ENCODE measurements at regions not wholly inside any gene's neighbourhood (a gene's known extent, or its start where the extent isn't known, plus 50 kb on each side); places are given as distances from the start of the nearest gene placed in this dataset.

DNA sequence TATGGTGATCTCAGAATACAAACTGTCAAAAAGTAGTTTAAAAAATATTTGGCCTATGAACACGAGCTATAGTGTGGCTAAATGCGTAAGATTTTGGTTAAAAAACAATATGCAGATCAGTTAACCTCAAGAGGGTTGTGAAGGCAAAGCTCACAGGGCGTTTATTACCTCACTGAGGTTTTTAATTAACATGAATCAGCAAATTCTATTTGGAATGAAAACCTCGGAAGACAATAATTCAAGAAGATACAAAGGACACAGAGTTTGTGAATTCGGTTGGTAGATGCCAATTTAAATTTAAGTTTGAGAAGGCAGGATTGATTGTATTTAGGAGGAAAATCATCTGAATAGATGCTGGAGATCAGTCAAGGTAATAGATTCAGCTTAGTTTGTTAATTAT is 1434.6 kb downstream of the C4orf33 start:
- intact Hi-C loops (cut with DNase I) = no loop called here
- DNase-seq = no peak

DNA sequence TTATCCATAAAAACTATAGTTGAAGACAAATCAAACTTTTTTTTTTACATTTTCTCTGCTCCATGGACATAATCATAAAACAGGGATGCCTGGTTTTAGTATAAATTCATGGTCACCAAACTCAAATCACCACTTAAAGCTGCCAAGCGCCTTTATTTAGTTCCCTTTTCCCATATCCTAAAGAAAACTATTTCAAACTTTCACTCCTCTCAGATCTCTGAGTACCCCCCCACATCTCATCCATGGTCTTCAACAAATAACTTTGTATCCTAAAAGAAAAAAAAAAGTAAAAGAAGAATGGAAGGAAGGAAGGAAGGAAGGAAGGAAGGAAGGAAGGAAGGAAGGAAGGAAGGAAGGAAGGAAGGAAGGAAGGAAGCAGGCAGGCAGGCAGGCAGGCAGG is 1438.7 kb downstream of the C4orf33 start:
- intact Hi-C loops (cut with DNase I) = no loop called here
- DNase-seq = no peak

DNA sequence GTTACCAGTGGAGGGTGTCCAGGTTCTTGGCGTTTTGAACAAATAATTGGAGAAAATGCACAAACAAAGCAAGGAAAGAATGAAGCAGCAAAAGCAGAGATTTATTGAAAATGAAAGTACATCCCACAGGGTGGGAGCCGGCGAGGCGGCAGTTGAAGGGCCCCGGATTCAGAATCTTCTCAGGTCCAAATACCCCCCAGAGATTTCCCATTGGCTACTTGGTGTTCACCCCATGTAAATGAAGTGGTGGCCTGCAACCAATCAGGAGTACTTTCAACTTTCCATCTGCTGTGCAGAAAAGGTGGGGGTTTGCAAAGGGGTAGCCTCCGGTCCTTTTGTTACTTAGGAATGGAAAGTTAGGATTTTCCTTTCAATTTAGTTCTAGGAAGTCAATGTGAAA is 1447.0 kb downstream of the C4orf33 start:
- peak in 1 of 10 donors; percentile 55 for DNase-seq
- intact Hi-C loops (cut with DNase I) = no loop called here

DNA sequence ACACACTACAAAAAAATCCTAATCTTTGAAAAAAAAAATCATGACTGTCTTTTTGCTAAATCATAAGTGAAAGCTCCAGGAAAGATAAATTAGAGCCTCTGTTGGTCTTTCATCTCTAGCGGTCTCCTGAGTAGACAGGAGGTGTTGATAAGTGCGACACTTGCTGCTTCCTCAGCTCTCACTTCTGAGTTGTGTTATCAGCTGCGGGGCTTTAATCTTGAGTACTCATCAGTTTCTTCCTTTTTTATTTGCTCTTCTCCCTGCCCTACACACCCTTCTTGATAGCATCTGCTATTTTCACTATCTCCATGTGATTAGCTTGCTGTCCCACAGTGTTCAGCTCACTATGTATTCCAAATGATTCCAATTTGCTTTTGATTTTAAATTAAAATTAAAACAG is 1449.2 kb downstream of the C4orf33 start:
- intact Hi-C loops (cut with DNase I) = no loop called here
- no peak for DNase-seq

DNA sequence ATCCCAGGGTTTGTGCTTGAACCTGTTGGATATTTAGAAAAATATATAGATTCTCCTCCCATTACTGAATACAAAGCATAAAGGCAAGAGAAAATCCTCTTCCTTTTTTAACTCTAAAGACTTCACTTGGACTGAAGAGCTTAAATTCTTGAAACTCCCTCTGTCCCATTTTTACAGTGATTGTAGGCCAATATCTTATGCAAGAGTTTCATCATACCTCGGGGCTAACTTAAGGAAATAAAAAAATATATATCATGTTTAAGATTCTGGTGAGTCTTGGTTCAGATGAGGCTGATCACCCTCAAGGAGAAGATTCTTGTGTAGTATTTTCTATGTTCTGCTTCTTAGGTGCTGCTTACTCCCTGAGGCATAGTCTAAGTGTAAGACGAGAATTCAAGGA is 1449.6 kb downstream of the C4orf33 start:
- DNase-seq = no peak
- intact Hi-C loops (cut with DNase I) = no loop called here

DNA sequence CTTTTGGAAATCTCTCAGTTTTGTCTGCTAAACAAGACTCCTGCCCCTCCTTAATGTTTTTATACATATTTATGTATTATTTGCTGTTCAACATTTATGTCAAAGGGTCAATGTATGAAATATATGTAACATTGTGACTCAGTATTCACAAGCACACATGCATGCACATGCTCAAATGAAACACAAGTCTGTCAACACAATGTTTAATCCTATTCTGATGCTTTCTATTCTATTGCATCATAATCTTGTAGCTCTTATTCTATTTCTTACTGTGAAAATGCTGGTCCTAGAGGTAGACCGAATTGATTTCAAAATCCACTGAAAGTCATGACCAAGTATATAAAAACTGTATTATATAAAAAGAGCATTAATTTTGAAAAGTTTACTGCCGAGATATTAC is 1463.3 kb downstream of the C4orf33 start:
- intact Hi-C loops (cut with DNase I) = no loop called here
- no peak for DNase-seq

DNA sequence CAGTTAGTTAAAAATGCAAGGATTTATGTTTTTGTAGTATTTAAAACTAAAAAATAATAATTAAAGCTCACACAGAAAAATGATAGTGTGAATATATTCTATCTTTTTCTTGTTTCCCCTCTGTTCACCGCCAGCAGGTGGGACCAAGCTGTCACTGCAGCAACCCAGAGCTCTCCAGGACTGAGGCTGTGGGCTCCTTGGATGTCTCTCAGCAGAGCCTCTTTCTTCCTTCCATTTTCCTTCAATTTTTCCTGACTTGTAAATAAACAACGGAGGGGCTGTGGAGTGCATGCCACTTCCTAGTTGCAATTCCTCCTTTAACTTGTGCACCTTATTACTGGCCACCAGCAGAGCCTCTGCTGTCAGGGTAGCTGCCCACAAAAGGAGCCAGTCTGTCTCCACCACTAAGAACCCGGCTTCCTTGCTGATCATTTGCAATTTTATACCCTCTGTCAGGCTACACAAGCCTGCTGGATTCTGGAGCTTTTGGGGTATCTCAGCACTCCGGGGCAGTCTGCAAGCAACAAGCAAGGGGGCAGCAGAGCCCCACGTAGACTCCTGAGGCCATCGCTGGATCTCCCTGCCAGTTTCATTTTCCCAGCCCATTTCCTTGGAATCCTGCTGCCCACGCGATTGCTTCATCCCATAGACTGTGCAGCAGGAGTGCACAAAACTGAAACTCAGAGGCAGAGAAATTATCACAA is 1467.4 kb downstream of the C4orf33 start:
- intact Hi-C loops (cut with DNase I) = no loop called here
- DNase-seq = peak in 8 of 10 donors; percentile 6 to 83 (median 28)

DNA sequence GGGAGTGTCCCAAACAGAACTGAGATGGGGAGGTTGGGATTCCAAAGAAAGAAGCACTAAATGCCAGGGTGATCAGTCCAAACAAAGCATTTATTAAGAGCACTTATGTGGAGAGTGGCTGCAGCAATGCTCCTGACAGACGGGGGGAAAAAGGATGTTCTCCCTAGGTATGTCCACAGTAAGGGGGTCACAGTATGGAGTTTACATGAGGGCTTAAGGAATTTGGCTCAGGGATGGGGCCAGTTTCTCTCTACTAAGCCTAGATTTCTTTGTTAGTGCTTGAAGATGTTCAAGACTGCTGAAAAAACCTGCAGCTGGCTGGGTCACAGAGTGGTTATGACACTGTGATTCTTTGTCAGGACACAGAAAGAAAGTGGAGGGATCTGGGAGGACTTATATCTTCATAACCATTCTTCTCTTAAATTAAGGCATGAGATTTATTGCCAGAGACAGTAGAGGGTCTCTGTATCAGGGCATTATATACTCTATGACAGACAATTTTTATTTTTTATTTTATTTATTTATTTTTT is 1468.0 kb downstream of the C4orf33 start:
- intact Hi-C loops (cut with DNase I) = no loop called here
- DNase-seq = no peak

DNA sequence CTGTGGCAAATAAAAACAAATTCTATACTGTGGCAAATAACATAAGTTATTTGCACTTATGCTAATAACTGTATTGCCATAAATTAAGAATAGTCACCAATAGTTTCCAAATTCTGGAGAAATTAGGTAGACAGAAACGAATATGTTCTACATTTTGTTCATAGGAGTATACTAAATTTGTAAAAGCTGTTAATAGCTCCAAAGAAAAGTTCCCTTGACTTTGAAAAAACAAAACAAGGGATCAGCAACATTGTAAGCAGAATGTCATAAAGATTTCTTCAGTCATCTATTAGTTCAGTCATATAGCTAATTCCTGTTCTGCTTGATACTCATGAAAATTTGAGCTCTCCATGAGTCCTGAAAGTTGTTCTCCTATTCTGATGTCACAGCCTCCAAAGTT is 1472.8 kb downstream of the C4orf33 start:
- intact Hi-C loops (cut with DNase I) = no loop called here
- DNase-seq = no peak

DNA sequence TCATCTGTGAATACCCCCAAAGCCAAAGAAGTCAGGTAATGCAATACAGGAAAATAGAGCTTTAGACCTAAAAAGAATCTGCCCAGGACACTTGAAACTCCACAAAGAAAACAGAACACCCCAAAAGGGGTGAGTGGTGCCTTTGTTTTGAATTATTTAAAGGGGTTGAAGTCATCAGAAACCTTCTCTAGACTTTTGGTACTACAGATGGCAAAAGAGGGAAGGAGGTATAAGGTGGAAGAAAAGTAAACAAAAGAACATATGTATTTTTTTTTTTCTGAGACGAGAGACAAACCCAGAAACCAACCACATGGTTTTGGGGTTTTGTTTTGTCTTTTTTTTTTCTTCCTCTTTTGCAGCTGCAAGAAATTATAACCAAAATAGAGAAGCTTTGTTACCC is 1477.8 kb downstream of the C4orf33 start:
- DNase-seq = no peak
- intact Hi-C loops (cut with DNase I) = no loop called here

DNA sequence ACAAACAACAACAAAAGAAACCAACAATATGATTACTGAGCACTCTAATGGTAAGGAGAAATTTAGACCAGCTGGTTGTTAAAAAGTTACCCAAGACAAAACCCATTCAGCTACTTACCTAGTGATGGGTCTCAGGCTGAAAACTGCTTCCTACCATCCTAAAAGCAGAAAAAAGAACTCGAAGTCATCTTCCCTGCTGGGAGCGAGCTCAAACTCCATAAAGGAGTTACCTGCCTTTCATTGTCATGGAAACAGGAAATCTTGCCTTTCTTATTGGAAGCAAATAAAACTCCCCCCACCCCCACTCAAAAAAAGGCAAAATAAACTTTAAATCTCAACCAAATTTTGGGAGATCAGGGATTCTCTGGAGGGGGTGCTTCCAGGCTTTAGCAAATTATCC is 1478.3 kb downstream of the C4orf33 start:
- intact Hi-C loops (cut with DNase I) = no loop called here
- DNase-seq = no peak

DNA sequence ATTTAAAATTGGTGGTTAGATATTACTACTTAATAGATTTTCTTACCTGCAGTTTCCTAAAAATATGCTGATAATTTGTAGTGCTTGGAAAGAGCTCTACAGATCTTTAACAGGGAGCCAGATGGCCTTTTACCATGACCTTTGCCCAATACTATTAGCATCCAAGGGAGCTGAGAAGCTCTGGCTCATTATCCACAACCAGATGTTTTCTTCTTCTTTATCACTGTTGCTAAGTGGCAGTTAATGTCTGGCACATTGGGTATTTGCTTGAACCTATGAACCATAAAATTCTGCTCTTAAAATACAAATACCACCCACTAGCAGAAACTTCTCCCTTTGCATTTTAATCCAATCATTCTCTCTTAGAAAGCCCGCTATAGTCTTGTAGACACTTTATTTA is 1480.3 kb downstream of the C4orf33 start:
- intact Hi-C loops (cut with DNase I) = no loop called here
- DNase-seq = no peak

DNA sequence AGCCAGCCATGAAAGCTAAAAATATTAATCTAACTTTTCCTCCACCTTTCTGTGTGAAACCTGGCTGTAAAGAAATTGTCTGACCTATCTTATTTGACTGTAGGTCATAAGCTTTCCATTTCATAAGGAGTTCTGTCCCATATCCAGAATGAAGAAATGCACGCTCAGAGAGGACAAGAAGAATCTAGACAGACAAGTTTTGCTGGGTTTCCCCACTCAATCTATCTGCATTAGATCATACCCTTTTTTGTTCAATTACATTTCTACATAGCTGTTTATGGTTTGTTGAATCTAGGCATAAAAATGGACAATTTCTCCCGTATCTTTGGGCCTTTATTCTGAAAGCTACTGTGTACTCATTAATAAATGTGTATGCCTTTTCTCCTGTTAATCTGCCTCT is 1495.1 kb downstream of the C4orf33 start:
- DNase-seq = no peak
- intact Hi-C loops (cut with DNase I) = no loop called here

DNA sequence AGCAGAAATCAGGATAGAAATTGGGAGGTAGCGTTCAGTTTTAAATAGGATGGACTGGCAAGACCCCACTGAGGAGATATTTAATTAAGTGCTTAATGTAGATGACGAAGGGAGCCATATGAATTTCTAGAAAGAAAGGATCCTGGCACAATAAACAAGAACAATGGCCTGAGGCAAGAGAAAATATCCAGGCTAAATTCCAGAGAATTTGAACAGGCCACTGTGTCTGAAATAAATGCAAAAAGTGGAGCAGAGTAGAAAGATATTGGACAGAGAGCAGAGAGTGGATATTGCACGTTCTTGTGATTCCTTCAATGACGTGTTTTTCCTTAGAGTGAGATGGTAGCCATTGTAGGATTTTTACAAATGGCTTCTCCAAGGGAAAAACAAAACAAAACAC is 1504.8 kb downstream of the C4orf33 start:
- intact Hi-C loops (cut with DNase I) = no loop called here

DNA sequence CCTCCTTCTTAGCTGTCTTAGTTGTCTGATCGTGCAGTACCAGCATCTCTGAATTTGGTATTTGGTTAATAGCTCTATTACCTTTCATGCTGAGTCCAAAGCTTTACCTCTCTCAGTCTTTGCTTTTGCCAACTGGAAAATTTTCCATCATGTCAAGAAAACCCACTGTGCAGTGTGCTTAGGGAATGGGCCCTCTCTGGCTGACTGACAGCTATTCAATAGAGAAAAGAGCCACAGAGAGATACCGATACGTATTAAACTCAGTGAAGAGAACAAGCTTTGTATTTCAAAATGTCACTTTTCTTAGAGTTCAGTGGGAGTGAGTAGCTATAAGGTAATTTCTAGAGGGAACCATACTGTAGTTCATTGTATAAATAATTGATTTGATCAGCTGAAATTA is 1507.1 kb downstream of the C4orf33 start:
- DNase-seq = no peak
- intact Hi-C loops (cut with DNase I) = no loop called here

More for the DNA sequence above, 1504.8 kb downstream of the C4orf33 start:
- DNase-seq = no peak

DNA sequence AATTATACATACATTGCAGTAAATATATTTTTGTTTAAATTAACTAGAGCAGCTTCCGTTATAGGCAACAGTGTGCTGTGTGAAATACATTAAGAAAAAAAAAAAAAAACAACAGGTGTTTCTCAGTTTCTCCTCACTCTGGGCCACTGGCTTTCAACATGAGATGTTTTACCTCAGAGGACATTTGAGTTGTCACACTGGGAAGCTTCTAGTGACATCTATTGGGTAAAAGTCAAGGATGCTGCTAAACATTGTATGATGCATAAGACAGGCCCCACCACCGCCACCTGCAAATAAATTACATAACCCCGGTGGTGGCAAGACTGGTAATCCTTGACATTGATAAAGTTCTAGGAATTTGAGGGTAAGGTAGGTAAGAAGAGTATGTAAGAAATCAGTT is 1512.2 kb downstream of the C4orf33 start:
- DNase-seq = no peak
- intact Hi-C loops (cut with DNase I) = no loop called here

DNA sequence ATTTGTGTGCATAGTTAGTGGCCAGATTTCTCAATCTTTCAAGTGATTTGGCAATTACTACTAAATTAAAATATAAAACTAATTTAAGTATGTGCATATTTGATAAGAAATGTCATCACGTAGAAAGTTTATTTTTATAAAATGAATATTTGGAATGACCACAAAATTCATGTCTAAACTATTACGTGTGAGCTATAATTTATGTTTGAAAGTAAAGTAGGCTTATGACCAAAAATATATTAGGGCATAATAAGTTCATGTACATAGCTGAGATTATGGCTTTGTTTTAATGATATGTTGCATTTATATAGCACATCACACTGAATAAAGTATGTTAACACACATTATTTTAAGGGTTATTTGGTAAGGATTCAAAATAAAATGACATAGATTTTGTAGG is 1532.6 kb downstream of the C4orf33 start:
- intact Hi-C loops (cut with DNase I) = no loop called here

DNA sequence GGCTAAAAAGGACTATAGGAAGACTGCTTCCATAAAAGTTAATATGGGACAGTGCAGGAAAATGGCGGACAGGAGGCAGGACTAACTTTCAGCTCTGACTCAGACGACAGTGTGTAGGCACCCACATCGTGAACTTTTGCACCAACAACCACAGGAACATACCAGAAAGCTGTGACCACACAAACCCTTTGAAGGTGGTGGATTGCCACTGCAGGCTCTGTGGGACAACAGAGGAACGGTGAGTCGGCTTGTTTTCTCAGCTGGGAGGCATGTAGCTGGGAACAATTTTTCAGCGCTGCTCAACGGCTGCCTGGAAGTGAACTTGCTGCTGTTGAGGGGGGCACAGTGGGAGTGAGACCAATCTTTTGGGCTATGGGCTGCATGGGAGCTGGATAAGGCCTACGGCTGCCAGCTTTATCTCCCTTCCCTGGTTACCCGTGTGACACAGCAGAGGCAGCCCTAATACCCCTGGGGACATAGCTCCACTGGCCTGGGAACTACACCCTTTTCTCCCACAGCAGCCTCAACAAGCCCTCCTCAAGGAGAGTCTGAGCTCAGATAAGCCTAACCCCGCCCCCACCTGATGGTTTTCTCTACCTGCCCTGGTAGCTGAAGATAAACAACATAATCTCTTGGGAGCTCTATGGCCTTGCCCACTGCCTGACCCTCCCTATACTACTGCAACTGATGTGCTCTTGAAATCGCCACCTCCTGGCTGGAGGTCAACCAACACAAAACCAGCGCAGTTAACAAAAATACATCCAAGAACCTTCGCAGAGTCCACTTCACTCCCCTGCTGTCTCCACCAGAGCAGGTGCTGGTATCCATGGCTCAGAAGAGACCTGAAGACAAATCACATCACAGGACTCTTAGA is 1537.0 kb downstream of the C4orf33 start:
- peak in 2 of 10 donors; percentile 37 to 62 for DNase-seq
- intact Hi-C loops (cut with DNase I) = no loop called here

More for the DNA sequence above, 1532.6 kb downstream of the C4orf33 start:
- DNase-seq = no peak

DNA sequence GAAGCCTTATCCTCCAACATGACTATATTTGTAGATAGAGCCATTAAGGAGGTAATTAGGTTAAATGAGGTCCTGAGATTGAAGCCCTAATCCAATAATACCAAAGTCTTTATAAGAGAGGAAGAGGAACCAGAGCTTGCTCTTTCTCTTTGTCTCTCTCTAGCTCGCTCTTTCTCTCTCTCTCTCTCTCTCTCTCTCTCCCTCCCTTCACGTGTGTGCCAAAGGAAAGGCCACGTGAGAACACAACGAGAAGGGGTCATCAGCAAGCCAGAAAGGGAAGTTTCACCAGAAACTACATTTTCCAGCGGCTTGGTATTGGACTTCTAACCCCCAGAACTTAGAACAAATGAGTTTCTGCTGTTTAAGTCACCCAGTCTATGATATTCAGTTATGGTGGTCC is 1540.5 kb downstream of the C4orf33 start:
- no peak for DNase-seq
- intact Hi-C loops (cut with DNase I) = no loop called here

DNA sequence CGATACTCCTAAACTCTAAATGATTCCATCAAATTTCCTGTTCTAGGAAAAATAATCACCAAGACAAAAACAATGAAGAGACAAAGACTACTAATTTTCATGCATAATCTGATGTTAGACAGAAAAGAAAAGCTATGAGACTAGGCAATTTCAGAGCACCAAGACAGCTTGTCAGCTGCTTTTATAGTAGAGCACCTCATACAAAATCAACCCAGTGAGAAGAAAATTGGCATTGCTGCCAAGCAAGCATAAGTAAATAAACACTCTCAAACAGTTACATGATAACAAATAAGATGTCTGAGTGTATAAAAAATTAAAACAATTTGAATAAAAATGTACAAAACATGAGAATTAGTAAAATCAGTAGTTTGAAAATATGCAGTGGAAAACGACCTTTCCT is 1544.6 kb downstream of the C4orf33 start:
- intact Hi-C loops (cut with DNase I) = no loop called here
- no peak for DNase-seq

DNA sequence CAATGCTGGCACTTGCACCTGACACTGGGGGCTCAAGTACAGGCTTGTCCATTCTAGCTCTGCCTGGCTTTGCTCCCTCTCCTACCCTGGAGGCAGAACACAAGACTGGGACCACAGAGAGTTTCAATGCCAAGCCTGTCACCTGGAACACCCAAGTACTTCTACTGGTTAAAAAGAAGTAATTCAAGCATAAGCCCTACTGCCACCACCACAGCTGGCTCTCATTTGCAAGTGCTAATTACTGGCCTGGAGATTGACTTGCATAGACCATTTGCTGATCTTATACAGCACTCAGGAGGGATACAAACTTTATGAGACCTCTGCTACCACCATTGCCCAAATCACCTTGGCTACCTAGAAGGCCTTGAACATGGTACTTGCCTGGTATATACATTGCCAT is 1550.9 kb downstream of the C4orf33 start:
- intact Hi-C loops (cut with DNase I) = no loop called here

DNA sequence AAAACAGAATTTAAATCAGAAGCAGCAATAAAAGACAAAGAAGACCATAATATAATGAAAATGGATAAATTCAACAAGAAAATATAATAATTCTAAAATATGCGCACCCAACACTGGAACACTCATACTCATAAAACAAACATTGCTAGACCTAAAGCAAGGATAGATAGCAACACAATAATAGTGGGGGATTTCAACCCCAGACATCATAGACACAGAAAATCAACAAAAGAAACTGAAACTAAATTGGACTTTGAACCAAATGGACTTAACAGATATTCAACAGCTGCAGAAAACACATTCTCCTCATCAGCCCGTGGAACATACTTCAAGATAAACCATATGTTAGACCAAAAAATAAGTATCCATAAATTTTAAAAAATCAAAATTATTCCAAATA is 1552.6 kb downstream of the C4orf33 start:
- intact Hi-C loops (cut with DNase I) = no loop called here

More for the DNA sequence above, 1550.9 kb downstream of the C4orf33 start:
- no peak for DNase-seq

More for the DNA sequence above, 1552.6 kb downstream of the C4orf33 start:
- DNase-seq = no peak
